ENCODE measurements at regions not wholly inside any gene's neighbourhood (a gene's known extent, or its start where the extent isn't known, plus 50 kb on each side); places are given as distances from the start of the nearest gene placed in this dataset.
A peak's percentile ranks its signal among the peaks of the same experiment; 100 is the strongest.
"Not testable (repeated sequence)": the region's sequence is repeated elsewhere in the genome, so short reads cannot be mapped to it uniquely, and the experiment has no call there.

DNA sequence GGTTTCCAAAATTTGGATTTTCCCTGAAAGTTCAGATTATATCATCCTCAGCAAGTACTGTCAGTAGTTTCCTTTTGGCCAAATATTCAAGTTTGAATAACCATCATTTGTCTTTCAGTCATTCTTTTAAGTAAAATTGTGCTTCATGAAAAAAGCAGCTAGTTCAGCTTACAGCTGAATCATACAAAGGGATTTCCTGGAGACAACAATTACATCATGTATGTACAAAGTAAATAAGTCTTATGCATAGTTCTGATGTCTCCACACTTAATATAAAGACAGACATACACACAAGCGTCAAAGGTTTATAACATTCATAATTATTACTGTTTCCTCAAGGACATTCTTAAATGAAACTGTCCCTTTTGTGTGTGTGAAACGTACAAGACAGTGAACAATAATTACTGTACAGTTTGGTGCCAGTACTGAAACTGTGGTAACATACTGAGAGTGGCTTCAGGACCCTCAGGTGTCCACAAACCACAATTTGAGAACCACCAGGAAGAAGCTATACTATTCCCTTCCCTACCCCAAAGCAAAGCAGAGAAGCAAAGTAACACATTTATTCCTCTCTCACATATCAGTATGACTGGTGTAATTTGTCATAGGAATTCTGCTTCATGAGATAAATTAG lies 746.6 kb downstream of the TAF11L14 start:
- no peak for DNase-seq

DNA sequence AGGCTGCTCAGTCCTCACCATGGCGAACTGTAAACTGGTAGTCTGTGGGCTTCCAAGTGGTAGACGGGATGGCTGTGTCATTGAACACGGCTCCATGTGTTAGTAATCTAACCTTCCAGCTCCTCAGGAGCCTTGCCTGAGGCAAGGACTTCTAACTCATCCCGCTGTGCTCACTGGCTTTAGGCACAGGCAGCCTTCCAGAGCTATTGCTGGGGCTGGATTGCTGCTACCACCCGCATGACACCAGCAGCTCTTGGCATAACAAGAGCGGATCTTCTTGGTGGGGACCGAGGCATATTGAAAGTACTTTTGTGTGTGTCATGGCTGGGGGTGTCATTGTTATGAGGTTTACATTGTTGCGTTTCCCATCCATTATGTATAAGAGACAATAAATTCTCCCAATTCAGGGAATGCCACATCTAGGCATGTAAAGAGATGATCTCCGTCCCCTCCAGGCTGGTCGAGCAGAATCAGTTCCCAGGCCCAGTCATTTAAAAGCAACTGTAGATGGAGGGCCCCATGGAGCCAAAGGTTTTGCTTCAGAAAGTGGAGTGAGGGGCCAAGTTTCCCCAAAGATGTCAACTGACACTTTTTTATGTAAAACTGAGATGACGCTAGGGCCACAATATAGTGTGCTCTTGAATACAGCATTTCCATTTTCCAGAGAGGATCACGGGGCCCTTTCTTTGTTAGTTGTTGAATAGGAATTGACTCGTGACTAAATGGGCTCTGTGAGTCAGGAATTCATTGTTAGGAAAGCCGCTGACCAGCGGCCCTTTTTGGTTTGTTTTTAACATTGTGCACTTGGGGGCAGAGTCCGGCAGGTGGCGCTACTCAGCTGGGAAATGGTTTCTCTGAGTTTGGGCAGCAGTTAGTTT lies 759.5 kb downstream of the TAF11L14 start:
- no peak for DNase-seq

- DNase-seq = no peak
Measured at GRCh38 chr5:18394443-18394804, 760.2 kb downstream of the TAF11L14 start.

GRCh38 chr5:18395126-18396110 lies 761.2 kb downstream of the TAF11L14 start:
- no peak for DNase-seq

DNA sequence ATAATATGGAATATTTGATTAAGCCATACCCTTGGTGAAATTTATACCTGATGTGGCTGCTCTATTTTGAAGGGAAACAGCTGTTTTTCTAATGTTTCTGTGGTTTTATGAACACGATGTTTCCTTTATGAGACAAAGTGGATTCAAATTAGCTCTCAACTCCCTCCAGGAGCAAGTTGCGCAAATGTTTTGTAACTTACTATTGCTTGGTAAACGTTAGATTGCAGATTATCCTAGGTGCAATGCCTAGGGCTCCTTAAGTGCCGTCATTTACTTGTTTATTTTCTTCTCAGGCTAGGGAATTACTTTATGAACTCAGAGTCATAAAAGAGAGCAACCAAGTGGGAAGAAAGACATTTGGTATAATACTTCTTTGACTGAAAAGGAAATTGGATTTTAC lies 763.1 kb downstream of the TAF11L14 start:
- no peak for DNase-seq

DNA sequence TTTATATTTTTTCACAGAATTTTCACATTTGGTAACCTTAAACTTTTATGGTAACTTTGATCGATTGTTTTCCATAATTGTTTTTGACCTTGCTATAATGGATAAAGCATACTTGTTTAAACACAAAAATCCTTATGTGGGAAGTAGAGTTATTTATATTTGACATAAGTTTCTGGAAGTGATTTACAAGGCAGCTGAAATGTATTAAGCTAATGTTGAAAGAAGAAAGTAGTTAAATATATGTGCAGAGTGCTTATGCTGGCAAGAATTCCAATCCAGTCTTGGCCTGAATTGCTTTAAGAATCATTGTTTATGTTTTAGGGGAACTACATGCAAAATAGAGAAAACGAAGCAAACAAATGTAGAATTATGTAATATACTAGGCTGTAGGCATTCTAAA lies 763.6 kb downstream of the TAF11L14 start:
- no peak for DNase-seq

DNA sequence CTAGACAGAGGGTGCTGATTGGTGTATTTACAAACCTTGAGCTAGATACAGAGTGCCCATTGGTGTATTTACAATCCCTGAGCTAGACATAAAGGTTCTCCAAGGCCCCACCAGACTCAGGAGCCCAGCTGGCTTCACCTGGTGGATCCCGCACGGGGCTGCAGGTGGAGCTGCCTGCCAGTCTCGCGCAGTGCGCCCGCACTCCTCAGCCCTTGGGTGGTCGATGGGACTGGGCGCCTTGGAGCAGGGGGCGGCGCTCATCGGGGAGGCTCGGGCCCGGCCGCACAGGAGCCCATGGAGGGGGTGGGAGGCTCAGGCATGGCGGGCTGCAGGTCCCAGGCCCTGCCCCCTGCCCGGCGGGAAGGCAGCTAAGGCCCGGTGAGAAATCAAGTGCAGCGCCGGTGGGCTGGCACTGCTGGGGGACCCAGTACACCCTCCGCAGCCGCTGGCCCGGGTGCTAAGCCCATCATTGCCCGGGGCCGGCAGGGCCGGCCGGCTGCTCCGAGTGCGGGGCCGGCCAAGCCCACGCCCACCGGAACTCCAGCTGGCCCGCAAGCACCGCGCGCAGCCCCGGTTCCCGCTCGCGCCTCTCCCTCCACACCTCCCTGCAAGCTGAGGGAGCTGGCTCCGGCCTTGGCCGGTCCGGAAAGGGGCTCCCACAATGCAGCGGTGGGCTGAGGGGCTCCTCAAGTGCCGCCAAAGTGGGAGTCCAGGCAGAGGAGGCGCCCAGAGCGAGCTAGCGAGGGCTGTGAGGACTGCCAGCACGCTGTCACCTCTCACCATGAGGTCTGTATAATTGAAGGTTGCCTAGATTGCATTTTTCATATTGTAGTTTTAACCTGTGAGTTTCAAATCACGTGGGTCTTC lies 765.4 kb downstream of the TAF11L14 start:
- not testable (repeated sequence) for DNase-seq

DNA sequence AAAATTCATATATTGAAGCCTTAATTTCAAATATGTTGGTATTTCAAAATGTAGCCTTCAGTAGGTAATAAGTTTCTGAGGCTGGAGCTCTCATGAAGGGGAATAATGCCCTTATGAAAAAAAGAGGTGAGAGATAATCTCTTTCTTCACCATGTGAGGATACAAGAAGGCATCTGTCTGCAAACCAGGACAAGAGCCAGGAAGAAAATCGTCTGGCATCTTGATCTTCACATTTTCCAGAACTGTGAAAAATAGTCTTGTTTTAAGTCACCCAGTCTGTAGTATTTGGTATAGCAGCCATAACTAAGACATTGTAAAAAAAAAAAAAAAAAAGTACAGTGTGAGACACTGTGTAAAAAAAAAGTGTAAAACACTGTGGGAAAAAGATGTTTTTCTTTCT lies 768.9 kb downstream of the TAF11L14 start:
- no peak for DNase-seq

- no peak for DNase-seq
Measured at GRCh38 chr5:18403941-18404438, 769.7 kb downstream of the TAF11L14 start.

DNA sequence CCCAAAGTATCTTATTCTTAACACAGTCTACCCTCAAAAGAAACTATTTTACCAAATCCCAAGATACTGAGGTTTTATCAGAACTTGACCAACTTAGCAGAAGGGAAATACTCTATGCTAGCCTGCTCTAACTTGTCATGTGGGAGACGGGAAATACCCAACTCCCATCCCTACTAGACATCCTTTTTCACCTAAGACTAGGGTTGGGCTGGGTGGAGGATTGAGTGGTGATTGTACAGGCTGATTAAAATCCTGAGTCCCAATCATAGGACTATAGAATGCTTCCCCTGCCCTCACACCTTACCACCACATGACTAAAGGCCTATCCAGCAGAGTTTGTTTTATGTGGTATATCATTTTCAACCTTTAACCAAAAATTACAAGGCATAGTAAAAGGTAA lies 786.5 kb downstream of the TAF11L14 start:
- DNase-seq = no peak

DNA sequence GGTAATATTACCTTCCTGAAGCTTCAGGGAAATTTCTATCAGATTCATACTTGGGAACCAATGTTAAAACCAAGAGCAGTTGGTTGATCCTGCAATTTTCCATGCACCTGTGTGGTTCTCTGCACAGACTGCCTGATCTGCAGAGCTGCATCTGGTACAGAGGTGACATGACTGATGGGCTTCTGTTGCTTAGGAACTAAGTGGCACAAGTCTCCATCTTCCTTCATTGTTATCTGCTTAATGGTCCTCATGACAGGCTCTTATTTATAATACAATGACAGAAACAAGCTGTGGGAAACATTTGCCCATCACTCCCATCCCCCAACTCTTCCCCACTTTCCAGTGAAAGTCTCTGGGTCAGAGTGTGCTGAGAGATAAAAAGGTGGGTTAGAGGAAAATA lies 799.1 kb downstream of the TAF11L14 start:
- DNase-seq = no peak

GRCh38 chr5:18438126-18438525 lies 803.9 kb downstream of the TAF11L14 start:
- no peak for DNase-seq

DNA sequence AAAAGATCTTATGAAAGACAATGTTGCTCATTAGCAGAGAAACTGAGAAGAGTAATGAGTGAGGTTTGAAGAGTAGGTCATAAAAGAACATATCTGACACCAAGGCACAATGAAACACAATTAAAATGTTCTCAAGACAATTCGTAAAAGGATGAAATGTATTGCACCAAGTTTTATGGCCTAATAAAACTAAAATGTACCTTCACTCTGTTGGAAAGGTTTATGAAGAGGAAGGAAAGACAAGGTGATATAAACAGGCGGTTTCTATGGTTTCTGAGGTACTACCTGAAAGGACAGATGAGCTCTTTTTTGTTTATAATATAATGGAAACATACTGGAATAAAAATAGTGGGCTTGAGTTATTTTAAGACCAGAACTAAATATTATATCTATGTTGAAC lies 821.3 kb downstream of the TAF11L14 start:
- no peak for DNase-seq

DNA sequence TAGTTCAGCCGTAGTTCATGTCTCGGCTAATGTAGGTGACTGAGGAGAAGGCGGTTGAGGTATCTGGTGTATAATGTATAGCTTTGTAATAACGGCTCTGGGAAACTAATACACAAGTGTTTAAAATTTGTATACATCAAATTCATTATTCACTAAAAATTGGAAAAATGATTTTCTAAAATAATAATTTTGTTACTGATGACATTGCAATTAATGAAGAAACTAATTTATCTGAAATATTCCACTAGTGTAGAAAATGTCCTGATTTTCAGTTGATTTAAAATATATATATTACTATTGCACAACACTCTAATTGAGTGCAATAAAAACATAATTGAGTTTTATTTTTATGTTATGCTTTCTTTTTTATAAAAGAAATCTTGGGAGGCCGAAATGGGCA lies 823.0 kb downstream of the TAF11L14 start:
- no peak for DNase-seq

- DNase-seq = no peak
Measured at GRCh38 chr5:18461766-18462165, 827.5 kb downstream of the TAF11L14 start.

DNA sequence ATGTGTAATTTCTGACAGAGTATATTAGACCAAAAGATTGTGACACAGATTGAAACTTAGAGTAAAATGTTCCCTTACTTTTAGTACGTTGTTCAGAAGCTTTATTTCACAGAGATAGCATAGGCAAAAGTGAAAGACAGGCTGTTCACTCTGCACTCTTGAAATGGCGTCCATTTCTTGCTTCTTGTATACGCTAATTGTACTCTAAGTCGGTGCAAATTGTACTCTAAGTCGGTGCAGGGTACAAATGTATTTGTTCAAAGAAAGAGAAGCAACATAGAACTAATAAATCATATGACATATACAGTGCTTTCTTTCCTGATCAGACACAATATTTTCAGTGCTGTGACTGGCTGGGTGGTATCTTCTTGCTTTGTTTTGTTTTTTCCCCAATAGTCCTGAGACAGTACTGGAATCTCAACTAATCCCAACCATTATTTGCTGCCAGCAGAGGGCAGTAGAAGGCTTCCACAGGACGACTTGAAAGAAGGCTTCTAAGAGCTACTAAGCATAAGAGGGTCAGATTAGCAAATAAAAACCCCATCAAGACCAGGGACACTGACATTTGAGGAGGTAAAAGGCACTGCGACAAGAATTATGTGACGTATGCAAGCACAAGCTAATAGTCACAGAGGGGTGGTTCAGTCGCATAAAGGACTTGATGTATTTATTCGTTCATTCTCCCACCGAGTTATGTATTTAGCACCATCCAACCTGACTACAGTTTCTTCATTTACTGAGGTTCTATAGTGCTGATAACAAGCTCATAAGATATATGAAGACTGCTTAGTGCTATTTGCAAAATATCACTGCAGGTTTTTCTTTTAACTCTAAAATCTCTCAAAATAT lies 831.8 kb downstream of the TAF11L14 start:
- DNase-seq = peak; percentile 33

DNA sequence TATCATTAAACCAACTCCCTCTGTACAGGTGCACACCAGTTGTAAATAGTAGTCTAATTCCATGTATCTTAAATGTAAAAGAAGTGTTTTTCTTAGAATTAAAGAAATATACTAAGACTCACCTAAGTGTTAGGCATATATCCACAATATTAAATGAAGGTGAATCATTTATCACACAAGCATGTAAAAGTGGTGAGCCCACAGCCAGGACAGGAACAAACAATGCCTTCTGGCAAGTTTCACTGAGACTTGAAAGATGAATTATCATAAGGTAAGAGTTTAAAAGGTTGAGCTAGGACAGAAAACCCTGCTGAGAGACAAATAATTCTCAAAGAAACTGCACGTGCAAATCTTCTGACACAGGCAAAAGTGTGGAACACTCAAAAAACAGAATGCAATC lies 832.5 kb downstream of the TAF11L14 start:
- DNase-seq = no peak

- not testable (repeated sequence) for DNase-seq
Measured at GRCh38 chr5:18471791-18472190, 837.5 kb downstream of the TAF11L14 start.

- DNase-seq = no peak
Measured at GRCh38 chr5:18483451-18483850, 849.2 kb downstream of the TAF11L14 start.

DNA sequence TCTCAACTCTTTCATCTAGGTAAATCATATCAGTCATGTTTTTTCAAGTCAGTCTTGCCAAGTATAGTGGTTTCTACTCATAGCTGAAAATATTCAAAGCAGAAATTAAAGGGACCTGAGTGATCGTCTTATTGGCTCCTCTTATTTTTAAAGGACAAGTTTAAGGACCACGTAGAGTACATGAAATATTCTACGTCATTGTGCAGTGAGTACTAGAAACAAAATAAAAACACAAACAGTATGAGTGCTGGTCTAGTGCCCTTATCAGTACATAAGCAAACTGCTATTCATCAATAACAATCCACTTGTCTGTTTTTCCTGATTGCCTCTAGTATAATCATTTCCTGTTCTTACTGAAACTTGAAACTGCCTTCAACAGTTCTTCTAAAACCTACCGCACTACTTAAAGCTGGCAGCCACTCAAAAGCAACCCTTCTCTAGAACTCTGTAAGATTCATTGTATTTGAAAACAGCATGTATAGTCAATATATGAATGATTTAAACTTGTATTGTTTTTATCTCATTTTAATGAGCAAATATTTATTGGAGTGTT lies 853.7 kb downstream of the TAF11L14 start:
- DNase-seq = no peak

- no peak for DNase-seq
Measured at GRCh38 chr5:18489703-18490102, 855.4 kb downstream of the TAF11L14 start.

All from GDM1 (cell line).